ENCODE measurements at regions not wholly inside any gene's neighbourhood (a gene's known extent, or its start where the extent isn't known, plus 50 kb on each side); places are given as distances from the start of the nearest gene placed in this dataset.

DNA sequence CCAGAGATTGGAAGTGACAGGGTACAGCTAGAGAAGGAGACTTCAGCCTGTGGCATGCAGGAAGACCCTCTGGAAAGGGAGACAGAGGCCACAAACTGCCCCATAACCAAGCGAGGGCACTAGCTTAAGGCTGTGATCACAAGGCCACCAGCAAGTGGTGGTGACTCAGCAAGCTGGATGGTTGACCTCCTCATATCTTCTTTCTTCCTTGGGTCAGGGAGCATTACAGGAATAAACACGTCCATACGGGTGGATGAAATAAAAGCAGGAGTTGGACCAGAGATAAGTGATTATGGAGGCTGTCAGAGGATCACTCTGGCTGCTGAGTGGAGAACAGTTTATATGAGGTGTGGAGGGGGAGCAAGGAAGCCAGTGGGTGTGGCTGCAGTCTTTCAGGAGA is 234.6 kb upstream of the TAS2R1 start:
- H3K4me3 ChIP-seq (ENCODE audit: low read depth, low read length), result no peak overlapping the region
- TF ChIP-seq, protein P1, sequence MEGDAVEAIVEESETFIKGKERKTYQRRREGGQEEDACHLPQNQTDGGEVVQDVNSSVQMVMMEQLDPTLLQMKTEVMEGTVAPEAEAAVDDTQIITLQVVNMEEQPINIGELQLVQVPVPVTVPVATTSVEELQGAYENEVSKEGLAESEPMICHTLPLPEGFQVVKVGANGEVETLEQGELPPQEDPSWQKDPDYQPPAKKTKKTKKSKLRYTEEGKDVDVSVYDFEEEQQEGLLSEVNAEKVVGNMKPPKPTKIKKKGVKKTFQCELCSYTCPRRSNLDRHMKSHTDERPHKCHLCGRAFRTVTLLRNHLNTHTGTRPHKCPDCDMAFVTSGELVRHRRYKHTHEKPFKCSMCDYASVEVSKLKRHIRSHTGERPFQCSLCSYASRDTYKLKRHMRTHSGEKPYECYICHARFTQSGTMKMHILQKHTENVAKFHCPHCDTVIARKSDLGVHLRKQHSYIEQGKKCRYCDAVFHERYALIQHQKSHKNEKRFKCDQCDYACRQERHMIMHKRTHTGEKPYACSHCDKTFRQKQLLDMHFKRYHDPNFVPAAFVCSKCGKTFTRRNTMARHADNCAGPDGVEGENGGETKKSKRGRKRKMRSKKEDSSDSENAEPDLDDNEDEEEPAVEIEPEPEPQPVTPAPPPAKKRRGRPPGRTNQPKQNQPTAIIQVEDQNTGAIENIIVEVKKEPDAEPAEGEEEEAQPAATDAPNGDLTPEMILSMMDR (IDR thresholded peaks at IDR 0.05; ENCODE audit: insufficient read depth, low read depth, low read length, missing control alignments), result no peak
- DNase-seq (ENCODE audit: low read depth), result no peak

DNA sequence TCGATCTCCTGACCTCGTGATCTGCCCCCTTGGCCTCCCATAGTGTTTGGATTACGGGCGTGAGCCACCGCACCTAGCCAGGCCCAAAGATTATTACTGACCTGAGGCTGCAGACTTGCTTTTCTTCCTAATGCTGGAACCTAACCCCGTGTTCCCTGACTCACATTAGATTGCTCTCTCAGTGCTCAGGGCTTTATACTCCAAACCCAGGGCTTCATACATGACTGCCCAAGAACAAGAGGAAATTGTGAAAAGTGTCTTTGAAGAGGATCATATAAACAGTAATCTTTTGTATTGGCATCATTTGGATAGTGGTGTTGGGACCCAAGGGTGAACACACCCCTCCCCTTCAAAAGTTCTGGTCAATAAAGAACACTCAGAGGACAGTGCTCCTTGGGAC is 233.3 kb upstream of the TAS2R1 start:
- TF ChIP-seq, protein P1 (IDR thresholded peaks at IDR 0.05; ENCODE audit: insufficient read depth, low read depth, low read length, missing control alignments), result no peak
- no peak for DNase-seq (ENCODE audit: low read depth)
- no peak overlapping the region for H3K4me3 ChIP-seq (ENCODE audit: low read depth, low read length)

DNA sequence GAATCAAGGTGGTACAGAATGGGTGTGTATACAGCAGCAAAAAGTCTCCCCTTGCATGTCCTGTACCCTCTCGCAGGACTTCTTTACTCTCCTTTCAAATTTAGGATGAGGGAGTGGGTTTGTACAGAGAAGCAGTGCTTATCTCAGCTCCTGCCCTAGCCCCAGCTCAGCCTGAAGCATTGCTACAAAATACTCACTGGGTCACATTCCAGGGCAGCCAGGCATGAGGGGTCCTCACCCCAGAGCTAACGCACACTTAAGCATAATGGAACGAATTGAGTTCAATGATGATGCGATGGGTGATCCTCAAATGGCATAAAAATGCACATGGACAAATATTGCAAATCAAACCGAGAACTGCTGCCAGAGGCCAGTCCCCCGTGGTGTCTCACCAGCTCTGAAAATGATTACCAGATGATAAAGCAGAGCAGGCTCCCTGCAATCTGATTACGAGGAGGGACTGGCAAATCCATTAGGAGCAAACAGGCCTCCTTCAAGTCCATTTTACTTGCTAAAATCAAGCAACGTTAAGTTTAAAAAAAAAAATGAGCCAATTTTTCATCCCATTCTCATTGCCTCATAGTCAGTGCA is 231.6 kb upstream of the TAS2R1 start:
- TF ChIP-seq, protein P1 (IDR thresholded peaks at IDR 0.05; ENCODE audit: insufficient read depth, low read depth, low read length, missing control alignments), result no peak
- DNase-seq (ENCODE audit: low read depth), result no peak
- H3K4me3 ChIP-seq (ENCODE audit: low read depth, low read length), result no peak overlapping the region

DNA sequence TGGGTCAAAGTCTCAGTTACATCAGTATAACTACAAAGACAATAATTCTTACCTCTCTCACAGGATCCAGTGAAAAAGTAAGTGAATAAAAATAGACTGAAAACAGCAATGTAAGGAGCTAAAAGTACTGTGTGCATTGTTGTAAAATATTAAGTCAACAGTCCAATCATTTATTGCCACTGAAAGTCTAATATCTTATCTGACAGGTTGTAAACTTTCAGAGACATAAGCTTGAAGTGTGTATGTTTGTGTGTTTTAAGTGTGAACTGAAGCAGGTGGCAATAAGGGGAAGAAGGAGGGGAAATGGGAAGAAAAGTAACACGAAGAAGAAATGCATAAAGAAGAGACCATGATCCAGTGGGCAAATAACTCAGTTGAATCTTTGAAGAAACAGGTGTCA is 229.7 kb upstream of the TAS2R1 start:
- TF ChIP-seq, protein P1 (IDR thresholded peaks at IDR 0.05; ENCODE audit: insufficient read depth, low read depth, low read length, missing control alignments), result no peak
- no peak overlapping the region for H3K4me3 ChIP-seq (ENCODE audit: low read depth, low read length)
- no peak for DNase-seq (ENCODE audit: low read depth)

DNA sequence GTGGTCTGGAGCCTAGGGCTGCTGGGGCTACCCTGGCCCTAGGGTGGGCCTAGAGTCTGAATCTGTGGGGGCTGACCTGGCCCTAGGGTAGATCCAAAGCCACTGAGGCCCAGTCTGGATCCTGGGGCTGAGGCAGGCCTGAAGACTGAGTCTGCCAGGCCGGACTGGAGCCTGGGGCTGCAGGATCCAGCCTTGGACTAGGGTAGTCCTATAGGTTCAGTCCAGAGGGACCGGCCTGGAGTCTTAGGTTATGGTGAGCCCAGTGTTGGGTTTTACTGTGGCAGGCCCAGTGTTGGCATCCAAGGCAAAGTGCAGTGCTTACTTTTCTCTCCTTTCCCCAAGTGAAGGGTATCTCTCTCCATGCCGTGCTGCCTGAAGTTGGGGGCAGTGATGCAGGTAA is 227.9 kb upstream of the TAS2R1 start:
- H3K4me3 ChIP-seq (ENCODE audit: low read depth, low read length), result no peak overlapping the region
- TF ChIP-seq, protein P1 (IDR thresholded peaks at IDR 0.05; ENCODE audit: insufficient read depth, low read depth, low read length, missing control alignments), result no peak
- no peak for DNase-seq (ENCODE audit: low read depth)

DNA sequence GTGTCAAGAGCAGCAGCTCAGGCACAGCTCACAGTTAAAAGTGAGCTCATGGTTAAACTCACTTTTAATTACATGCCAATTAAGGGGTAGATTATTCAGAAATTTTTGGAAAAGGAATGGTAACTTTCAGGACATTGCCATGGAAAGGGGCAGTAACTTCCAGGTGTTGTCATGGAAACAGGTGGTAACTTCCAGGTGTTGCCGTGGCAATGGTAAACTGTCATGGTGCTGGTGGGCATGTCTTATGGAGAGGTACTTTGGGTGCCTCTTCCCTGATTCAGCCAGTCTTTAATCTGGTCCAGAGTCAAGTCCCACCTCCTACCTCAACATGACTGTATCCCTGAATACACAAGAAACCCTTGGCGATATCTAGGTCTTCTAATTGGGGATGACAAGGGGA is 223.2 kb upstream of the TAS2R1 start:
- DNase-seq (ENCODE audit: low read depth), result no peak

More for the DNA sequence above, 223.2 kb upstream of the TAS2R1 start:
- TF ChIP-seq, protein P1 (IDR thresholded peaks at IDR 0.05; ENCODE audit: insufficient read depth, low read depth, low read length, missing control alignments), result no peak
- no peak overlapping the region for H3K4me3 ChIP-seq (ENCODE audit: low read depth, low read length)
